Ovary (tissue), 1 donor: ENCODE measurements at regions not wholly inside any gene's neighbourhood (a gene's known extent, or its start where the extent isn't known, plus 50 kb on each side); places are given as distances from the start of the nearest gene placed in this dataset.

Experiments
- EP300 ChIP-seq: sonication (generic); formaldehyde crosslinking; IDR thresholded peaks from one replicate; pipeline ENCODE4 v1.6.1; 2017; ENCODE audit warnings: antibody characterized with exemption
- POLR2A ChIP-seq: fragments of 450-650 bp; IDR thresholded peaks from one replicate; pipeline ENCODE4 v1.6.1; 2017; ENCODE audit warnings: antibody characterized with exemption, mild to moderate bottlenecking, moderate library complexity

DNA sequence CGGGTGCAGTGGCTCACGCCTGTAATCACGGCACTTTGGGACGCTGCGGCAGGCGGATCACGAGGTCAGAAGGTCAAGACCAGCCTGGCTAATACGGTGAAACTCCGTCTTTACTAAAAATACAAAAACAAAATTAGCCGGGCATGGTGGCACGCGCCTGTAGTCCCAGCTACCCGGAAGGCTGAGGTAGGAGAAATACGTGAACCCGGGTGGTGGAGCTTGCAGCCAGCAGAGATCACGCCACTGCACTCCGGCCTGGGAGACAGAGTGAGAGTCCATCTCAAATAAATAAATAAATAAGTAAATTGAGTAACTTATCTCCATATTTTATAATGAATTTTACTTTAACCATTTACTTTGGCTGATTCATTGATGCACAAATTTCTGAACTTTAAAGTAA is 1913.3 kb downstream of the PCDH7 start:
- TF ChIP-seq POLR2A (no peak), EP300 (no peak)
